ENCODE measurements at regions not wholly inside any gene's neighbourhood (a gene's known extent, or its start where the extent isn't known, plus 50 kb on each side); places are given as distances from the start of the nearest gene placed in this dataset.

DNA sequence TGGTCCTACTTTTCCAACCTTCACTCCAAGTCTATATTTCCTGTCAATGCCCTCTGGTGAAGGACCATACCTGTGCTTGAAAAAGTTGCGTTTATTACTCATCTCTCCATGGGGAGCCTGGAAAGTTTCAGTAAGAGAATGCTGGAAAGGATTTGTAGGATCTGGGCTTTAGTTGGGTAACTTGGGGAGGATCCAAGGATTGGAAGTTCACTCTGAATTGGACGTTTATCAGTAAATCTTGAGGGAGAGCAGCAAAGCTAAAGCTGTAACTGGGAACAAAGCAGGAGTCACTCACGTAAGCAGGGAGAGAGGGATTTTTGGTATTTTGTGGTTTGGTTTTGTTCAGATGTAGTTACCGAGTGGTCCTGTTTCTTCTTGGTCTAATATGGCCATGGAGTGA, 51.4 kb upstream of the NPVF start:
- no peak overlapping the region for H3K27ac ChIP-seq
- H3K4me3 ChIP-seq = no peak overlapping the region

DNA sequence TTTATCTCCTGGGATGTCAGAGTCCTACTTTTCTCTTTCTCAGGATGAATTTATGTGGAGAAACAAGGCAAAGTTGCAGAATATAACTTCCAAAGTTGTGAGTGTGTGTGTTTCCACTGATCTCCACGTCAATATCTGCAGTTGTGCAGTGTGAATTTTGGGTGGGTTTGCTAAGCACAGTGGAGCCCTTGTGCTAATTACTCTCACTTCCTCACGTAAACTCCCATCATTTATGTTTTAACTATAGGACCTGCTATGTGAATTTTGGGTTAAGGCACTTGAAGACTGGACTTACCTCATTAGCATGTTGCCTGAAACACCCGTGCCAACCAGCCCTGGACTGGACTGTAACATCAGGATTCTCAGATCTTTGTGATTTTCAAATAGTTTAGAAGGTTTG, 51.9 kb upstream of the NPVF start:
- H3K4me3 ChIP-seq = no peak overlapping the region
- H3K27ac ChIP-seq = no peak overlapping the region

DNA sequence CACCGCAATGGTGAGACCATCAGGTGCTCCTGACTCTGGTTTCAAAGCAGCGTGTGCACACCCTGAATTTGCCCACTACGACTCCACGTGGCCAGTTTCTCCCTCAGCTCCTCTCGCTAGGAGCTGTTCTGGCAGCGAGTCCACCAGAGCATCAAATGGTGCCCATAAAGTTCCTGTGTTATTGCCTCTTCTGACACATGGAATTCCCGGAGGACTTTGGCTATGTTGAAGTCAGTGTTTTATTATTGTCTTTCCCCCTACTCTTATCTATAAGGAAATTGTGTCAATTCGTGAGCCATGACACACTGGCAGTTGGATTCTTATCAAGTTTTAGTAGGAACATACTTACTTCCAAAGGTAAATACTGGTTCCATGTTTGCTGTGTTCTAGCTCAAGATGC, 53.9 kb upstream of the NPVF start:
- H3K27ac ChIP-seq = no peak overlapping the region
- H3K4me3 ChIP-seq = no peak overlapping the region

DNA sequence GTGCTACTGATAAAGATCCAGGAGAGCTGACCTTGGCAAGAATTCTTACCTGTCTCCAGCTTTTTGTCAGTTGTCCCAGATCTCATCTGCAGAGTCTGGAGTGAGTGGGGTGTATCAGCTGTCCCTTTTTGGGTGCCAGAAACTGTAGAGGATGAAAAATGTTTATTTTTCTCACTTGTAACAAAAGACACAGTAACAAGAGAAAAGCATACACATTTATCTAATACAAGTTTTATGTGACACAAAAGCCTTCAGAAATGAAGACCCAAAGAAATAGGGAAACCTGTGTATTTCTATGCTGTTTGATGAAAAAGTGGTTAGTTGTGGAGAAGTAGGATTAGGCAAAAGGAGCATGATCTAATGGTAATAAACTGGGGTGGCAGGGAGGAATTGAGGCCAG, 58.5 kb upstream of the NPVF start:
- Histone ChIP-seq H3K27ac (no peak overlapping the region), H3K4me3 (no peak overlapping the region)

DNA sequence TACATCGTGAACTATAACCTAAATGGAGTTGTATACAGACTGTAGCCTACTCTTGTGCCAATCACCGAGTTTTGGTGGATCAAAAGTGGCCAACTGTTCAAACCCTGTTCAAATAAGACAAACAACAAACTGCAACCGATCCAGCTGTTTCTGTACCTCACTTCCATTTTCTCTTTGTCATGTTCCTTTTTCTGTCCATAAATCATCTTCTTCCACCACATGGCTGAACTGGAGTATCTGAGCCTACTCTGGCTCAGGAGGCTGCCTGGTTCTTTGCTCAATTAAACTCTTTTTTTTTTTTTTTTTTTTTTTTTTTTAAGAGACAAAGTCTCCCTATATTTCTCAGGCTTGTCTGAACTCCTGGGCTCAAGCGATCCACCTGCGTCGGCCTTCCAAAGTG, 59.0 kb upstream of the NPVF start:
- Histone ChIP-seq H3K27ac (no peak overlapping the region), H3K4me3 (no peak overlapping the region)

DNA sequence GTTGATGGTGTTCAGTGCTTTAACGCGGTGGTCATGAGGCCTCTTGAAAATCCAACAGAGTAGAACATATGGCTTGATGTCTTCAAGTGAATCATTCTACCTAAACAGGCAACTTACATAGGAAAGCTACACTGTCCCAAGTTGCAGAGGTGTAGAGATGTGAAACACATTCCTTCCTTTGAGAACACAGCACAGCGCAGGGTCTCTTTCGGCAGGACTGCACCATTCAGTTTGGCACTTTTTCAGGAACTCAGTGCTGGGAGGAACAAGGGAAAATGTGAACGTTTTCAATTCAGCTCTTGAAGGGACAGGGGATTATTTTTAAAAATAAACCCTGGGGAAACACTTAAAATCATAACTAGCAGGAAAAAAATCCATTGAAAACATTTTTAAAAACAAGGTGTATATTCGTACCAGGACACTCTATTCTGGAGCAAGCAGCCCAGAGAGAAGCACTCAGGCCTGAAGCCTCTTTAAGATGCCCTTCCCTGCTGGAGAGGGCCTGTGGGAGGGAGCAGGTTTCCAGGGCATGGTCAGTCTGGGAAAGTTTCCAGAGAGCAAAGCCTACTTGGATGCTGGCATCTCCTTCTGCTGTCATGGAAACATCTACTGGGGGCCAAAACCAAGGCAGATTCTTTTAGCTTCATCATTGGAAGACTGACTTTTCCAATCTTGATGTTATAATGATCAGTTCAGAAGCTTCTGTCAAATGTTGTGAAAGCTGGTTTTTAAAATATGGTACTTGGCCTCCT, 60.4 kb upstream of the NPVF start:
- H3K27ac ChIP-seq = no peak overlapping the region
- no peak overlapping the region for H3K4me3 ChIP-seq

DNA sequence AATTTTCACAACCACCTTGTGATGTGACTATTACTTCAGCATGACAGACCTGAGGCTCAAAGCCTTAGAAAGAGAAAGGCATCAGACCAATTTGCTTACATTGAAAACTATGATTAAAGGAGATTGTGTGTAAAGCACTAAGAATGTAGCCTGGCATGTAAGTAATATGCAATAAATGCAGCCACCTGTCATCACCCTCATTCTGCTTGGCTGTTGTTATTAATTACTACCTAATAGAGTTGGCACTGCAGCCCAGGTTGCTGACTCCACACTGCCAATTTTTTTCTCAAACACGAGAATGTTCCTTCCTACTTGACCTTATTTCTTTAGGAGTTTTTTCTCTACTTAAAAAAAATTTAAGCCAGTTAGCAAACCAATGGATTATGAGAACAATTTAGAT, 61.2 kb upstream of the NPVF start:
- H3K4me3 ChIP-seq = no peak overlapping the region
- H3K27ac ChIP-seq = no peak overlapping the region

DNA sequence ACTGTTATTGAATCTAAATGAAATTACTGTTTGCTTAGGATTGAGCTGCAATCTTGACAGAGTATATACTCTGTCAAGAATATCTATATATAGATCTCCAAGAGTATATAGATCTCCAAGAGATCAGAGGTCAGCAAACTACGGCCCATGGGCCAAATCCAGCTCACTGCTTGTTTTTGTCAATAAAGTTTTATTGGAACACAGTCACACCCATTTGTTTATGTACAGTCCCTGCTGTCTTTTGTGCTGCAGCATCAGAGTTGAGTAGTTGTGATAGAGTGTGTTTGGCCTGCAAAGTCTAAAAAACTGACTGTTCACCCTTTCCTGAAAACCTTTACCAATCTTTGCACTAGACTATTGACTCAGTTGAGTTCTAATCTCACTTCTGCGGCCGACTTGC, 66.3 kb upstream of the NPVF start:
- Histone ChIP-seq H3K4me3 (no peak overlapping the region), H3K27ac (no peak overlapping the region)

DNA sequence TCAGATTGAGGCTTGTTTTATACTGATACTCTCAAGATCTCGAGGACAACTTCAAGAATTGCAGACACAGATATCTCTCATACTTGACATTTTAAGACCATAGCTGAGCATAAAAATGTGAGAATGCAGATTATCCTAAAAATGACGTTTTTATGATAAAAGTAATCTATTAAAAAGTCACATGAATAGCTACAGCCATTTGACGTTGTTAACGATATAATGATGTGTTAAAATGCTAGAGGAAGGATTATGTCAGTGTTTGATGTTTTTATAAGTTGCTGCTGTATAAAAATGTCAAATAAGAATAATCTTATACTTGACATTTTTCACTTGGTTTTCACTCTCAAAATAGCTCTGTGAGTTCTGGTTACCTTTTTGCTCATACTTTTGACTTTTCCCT, 67.1 kb upstream of the NPVF start:
- H3K27ac ChIP-seq = no peak overlapping the region
- H3K4me3 ChIP-seq = no peak overlapping the region

DNA sequence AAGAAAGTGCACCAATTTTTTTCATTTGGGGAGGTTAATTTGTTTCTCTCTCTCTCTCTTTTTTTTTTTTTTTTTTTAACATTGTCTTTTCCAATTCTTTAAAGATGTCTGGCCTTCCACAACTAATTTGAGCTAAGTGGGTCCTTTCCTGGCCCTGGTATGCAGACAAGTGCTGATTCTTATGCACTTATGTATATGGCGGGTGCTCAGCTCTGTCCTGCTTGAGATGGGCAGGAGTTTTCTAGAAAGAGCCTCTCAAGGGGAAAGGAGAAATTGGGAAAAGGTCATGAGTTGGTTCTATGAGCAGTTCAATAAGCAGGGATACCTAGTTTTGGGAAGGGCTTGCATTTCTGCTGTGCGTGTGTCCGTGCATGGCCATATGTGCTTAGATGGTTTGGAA, 67.8 kb upstream of the NPVF start:
- H3K27ac ChIP-seq = no peak overlapping the region
- H3K4me3 ChIP-seq = no peak overlapping the region

DNA sequence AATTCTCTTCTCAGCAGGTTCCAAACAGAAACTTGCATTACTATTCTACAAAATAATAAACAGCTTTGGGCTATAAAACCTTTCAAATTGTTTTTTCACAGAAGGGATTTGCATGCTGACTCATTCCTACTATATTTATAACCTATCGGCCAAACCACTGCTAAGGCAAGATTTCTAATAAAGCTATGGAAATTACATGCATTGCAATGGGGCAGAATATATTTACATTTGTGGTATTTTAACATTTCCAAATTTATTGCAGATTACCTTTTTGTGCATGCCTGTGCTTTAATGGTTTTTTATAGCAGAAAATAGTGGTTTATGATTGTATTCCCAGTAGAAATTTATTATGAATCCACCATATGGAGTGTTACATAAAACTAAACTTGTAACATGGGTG, 69.0 kb upstream of the NPVF start:
- no peak overlapping the region for H3K4me3 ChIP-seq
- no peak overlapping the region for H3K27ac ChIP-seq

DNA sequence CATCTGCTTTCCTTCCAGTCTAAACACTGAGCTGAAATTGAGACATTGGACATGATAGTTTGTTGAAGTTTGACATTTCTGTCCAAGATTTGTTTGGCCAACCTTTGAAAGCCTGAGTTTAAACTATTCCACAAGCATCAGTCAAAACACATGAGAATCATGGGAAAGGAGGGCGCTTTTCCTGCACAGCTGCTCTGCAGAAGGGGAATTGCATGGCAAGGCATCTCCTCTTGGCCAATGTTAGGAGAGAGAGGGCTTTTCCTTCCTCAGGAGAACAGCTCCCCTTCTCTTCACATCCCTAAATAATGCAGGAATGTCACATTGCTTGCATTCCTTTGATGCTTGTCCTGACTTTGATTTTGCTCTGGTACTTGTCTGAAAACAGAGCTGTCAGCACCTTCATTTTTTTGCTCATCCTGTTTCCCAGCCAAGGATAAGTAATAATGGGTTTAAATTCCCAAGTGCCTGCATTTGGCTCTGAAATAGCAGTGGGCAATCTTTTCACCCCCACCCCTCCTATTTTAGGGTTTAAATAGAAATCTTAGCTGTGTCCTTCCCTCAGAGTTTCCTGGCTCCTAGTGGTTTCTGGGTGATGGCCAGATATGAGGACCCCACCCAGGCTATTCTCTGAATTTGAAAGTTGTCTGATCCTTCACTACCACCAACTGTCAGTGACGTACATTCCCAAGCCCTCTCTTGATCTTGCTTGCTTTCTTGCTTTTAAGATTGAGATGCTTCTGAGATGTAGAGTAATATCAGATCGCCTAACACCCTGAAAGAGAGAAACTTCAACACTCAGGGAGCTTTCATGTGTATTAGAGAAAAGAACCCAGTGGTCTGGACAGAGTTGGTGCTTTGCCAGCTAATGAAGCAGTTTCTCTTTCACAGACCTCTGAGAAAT, 75.2 kb upstream of the NPVF start:
- Histone ChIP-seq H3K4me3 (no peak overlapping the region), H3K27ac (peak overlapping the region in 6 of 21 experiments; percentile 4 to 68 (median 37))

DNA sequence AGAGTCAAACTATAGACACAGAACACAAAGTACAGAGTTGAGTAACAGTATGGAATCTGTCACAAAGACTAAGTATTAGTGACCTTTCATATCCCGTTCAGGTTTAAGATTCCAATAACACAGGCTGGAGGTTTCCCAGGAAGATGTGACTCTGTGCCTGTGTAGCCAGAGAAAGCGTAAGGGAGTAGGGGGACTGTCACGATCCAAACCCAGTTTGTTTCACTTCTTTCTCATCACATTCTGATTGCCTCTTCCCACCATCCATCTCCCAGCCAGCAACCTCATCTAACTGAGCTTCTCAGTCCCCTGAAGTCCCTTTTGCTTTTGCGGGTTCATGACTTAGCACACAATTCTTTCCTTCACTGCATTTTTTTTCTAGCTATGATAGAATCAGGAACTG, 76.4 kb upstream of the NPVF start:
- H3K4me3 ChIP-seq = no peak overlapping the region
- H3K27ac ChIP-seq = peak overlapping the region in 6 of 21 experiments; percentile 2 to 68 (median 20)

DNA sequence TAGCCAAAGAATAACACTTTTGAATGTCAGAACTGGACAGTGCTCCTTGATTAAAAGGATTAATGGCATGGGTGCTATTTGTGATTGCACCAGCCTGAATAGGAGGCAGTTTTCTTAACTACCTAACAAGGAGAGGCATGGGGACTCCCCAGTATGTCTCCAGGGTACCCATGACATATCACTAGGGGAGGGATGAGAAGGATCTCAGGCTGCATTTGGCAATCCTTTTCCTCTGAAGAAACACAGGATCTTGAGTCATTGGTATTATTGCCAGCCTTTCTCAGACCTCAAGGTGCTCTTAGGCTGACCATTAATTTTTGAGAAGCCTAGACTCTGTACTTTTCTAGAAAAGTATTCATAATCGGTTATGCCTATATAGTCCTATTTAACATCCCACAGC, 77.5 kb upstream of the NPVF start:
- Histone ChIP-seq H3K27ac (peak overlapping the region in 1 of 21 experiments; percentile 56), H3K4me3 (no peak overlapping the region)

DNA sequence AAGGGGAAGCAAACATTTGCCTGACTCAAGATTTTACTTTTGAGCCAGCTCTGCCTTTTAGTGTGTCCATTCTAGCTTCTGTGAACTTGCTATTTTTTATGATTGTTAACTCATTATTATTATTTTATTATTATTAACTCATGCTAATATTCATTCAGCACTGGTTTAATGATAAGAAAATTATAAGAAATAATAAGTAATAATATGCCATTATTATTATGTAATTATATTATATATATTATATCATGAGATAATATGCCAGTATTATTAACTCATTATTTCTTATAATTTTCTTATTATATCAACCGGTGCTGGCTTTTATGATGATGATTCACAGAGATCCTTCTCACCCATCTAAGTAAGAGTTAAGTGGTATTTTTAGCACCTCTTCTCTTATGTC, 79.3 kb upstream of the NPVF start:
- H3K4me3 ChIP-seq = no peak overlapping the region
- H3K27ac ChIP-seq = peak overlapping the region in 5 of 21 experiments; percentile 17 to 56 (median 37)

DNA sequence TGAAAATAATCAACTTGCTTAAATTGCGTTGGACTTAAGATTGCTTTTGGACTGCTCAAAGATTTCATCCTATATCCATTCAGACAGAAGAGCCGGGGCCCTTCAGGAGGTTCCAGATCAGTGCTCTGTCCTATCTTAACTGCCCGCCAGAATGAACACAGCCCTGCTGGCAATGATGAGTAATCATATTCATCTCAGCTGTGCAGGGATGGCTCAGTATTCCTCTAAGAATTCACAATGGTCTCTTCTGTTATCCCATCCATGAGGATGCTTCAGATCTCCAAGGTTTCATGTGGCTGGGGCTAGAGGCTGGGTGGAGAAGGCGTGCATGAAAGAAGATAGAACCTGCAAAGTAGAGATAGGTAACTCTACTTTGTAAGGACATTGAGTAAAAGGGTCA, 80.0 kb upstream of the NPVF start:
- no peak overlapping the region for H3K4me3 ChIP-seq
- H3K27ac ChIP-seq = peak overlapping the region in 12 of 21 experiments; percentile 2 to 56 (median 30)

DNA sequence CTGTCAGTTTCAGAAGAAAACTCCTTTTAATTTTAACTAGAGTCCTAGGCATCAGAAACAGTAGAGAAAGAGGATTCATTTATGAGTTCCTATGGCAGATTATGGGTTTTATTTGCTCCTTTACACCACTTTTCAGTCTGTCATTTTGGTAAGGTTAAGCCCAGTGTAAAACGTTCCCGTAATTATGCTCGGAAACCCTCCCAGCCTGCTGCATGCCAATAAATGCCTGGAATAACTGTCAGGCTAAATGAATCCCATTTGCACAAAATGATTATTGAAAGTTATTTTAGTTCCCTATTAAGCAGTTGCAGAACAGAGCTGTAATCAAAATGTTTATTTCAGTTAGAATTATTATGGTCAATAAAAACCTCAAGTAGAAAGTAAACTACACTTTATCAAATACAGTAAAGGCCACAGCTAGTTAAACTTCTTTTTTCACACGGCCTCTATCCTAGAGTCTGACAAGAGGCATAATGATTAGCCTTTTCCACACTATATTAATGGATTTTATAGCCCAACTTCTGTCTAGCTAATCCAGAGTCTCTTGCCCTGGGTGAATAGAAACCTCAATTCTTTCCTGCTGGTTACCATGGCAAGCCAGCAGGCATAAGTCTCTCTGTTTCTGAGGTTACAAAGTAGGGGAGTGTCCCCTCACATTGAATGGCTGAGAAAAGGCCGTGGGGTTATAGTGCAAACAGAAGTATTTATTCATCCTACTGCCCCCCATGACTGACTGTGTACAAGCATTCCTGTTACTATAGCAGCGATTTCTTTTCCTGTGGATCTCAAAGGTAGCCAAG, 80.8 kb upstream of the NPVF start:
- Histone ChIP-seq H3K27ac (peak overlapping the region in 14 of 21 experiments; percentile 2 to 73 (median 32)), H3K4me3 (no peak overlapping the region)

DNA sequence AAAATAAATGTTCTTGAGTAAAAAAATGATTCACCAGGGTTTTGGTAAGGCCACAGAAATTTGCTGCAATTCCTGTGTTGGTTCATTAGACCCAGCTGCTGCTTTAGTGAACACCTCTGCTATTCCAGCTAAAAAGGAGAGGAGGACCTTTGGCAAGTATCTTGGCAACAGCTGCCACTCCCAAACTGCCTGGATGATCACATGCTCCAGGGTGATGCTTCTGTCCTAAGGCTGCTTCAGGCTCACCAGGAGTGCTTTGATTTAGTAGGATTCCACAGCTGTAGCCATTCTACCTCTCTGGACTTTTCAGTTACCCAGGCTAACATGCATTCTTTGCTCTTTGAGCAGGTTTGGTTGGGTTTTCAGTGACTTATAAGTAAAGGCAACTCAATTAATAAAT, 82.6 kb upstream of the NPVF start:
- no peak overlapping the region for H3K4me3 ChIP-seq
- H3K27ac ChIP-seq = peak overlapping the region in 2 of 21 experiments; percentile 43 to 73

DNA sequence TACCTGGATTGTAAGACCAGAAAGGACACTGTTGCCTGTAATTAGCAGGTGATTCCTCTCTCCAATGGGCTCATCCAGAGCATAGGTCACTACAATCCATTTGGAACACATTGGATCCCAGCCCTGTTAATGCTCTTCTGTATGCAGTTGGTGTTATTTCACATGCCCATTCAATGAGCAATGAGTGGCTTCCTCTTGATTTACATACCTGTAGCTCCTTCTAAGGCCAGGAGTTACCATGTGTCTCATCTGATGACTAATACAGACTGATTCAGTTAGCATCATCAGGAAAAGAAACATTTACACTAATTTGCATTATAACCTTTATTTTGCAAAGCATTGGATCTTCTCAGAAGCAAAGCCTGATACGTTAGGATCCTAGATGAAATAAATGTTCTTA, 83.1 kb upstream of the NPVF start:
- H3K4me3 ChIP-seq = no peak overlapping the region
- H3K27ac ChIP-seq = no peak overlapping the region

DNA sequence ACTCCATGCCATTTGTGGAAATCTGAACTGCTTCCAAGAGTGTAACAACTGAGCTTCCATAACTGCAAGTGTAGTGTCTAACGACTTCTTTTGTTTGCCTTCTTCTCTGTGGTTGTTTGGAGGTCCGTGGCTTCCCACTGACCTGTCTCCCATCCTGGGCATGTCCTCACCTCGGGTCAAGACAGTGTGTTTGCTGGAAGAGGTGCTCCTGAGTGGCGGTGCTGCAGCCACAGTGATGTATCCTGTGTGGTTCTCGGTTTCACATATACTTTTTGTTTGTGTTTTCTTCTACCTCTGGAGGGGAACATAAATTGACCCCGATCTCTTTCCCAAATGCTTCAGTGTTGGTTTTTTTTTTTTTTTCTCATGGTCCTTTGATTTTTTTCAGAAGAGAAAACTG, 84.7 kb upstream of the NPVF start:
- Histone ChIP-seq H3K27ac (no peak overlapping the region), H3K4me3 (no peak overlapping the region)
